HG02981 (cell line): ENCODE measurements at regions not wholly inside any gene's neighbourhood (a gene's known extent, or its start where the extent isn't known, plus 50 kb on each side); places are given as distances from the start of the nearest gene placed in this dataset.

Experiments used
- ATAC-seq: cut with Tn5 transposase; IDR thresholded peaks from one replicate; pipeline ENCODE4 v1.9.1; 2021; ENCODE audit warnings: mild to moderate bottlenecking, moderate library complexity; ENCODE audit not compliant: unreplicated experiment

- peak; percentile 86 for ATAC-seq
Observed at GRCh38 chr4:38310446-38311043, 350.3 kb downstream of the PTTG2 start.

GRCh38 chr4:38311495-38312126, 351.4 kb downstream of the PTTG2 start:
- ATAC-seq: no peak

GRCh38 chr4:38313175-38313574, 350.8 kb upstream of the KLF3 start:
- no peak for ATAC-seq

GRCh38 chr4:38313999-38314561, 349.9 kb upstream of the KLF3 start:
- ATAC-seq: no peak

- ATAC-seq: no peak
Observed at GRCh38 chr4:38314663-38315062, 349.3 kb upstream of the KLF3 start.

- no peak for ATAC-seq
Observed at GRCh38 chr4:38315286-38315685, 348.7 kb upstream of the KLF3 start.

- ATAC-seq: no peak
Observed at GRCh38 chr4:38316045-38316444, 348.0 kb upstream of the KLF3 start.

GRCh38 chr4:38317041-38317674, 346.8 kb upstream of the KLF3 start:
- ATAC-seq: no peak

GRCh38 chr4:38318737-38319455, 345.1 kb upstream of the KLF3 start:
- ATAC-seq: peak; percentile 89

GRCh38 chr4:38319456-38320342, 344.3 kb upstream of the KLF3 start:
- peak; percentile 48 for ATAC-seq

GRCh38 chr4:38320343-38320695, 343.7 kb upstream of the KLF3 start:
- no peak for ATAC-seq

GRCh38 chr4:38320833-38321232, 343.2 kb upstream of the KLF3 start:
- no peak for ATAC-seq

- no peak for ATAC-seq
Observed at GRCh38 chr4:38322714-38323113, 341.3 kb upstream of the KLF3 start.

- no peak for ATAC-seq
Observed at GRCh38 chr4:38323141-38323641, 340.8 kb upstream of the KLF3 start.

GRCh38 chr4:38324861-38325628, 339.0 kb upstream of the KLF3 start:
- ATAC-seq: no peak

- no peak for ATAC-seq
Observed at GRCh38 chr4:38325629-38325913, 338.4 kb upstream of the KLF3 start.

GRCh38 chr4:38326499-38326898, 337.5 kb upstream of the KLF3 start:
- ATAC-seq: no peak

- ATAC-seq: no peak
Observed at GRCh38 chr4:38327174-38327573, 336.8 kb upstream of the KLF3 start.

- no peak for ATAC-seq
Observed at GRCh38 chr4:38328989-38329729, 334.8 kb upstream of the KLF3 start.
